22Rv1 (cell line): ENCODE measurements at regions not wholly inside any gene's neighbourhood (a gene's known extent, or its start where the extent isn't known, plus 50 kb on each side); places are given as distances from the start of the nearest gene placed in this dataset.

Experiments
- CTCF ChIP-seq: fragments of 450-650 bp; IDR thresholded peaks from 2 replicates; pipeline ENCODE4 v1.5.1; 2017; ENCODE audit warnings: mild to moderate bottlenecking
- ZFX ChIP-seq: fragments of 450-650 bp; IDR thresholded peaks from 2 replicates; pipeline ENCODE4 v1.6.1; 2017; ENCODE audit warnings: antibody characterized with exemption, borderline replicate concordance

GRCh38 chr6:85353012-85353411 lies 96.9 kb upstream of the NT5E start:
- TF ChIP-seq CTCF = no peak
- no peak for TF ChIP-seq ZFX
